ENCODE measurements at regions not wholly inside any gene's neighbourhood (a gene's known extent, or its start where the extent isn't known, plus 50 kb on each side); places are given as distances from the start of the nearest gene placed in this dataset.

GRCh38 chr17:33602981-33603380 lies 309.9 kb upstream of the ASIC2 start (continued):
- TF ChIP-seq RXRA (IDR thresholded peaks at IDR 0.05) (no peak), YY1 (IDR thresholded peaks at IDR 0.05) (no peak), RAD21 (IDR thresholded peaks at IDR 0.05) (no peak), EGR1 (IDR thresholded peaks at IDR 0.05; ENCODE audit: low read depth in 2 of 2) (no peak), TAF1 (conservative IDR thresholded peaks at IDR 0.05) (no peak), MAX (IDR thresholded peaks at IDR 0.05) (no peak)
- TF ChIP-seq, protein P1, sequence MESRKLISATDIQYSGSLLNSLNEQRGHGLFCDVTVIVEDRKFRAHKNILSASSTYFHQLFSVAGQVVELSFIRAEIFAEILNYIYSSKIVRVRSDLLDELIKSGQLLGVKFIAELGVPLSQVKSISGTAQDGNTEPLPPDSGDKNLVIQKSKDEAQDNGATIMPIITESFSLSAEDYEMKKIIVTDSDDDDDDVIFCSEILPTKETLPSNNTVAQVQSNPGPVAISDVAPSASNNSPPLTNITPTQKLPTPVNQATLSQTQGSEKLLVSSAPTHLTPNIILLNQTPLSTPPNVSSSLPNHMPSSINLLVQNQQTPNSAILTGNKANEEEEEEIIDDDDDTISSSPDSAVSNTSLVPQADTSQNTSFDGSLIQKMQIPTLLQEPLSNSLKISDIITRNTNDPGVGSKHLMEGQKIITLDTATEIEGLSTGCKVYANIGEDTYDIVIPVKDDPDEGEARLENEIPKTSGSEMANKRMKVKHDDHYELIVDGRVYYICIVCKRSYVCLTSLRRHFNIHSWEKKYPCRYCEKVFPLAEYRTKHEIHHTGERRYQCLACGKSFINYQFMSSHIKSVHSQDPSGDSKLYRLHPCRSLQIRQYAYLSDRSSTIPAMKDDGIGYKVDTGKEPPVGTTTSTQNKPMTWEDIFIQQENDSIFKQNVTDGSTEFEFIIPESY (IDR thresholded peaks at IDR 0.05): no peak

GRCh38 chr17:33603789-33604188 lies 310.7 kb upstream of the ASIC2 start:
- H3K4me3 ChIP-seq (ENCODE audit: low read depth in 1 of 3, low read length in 3 of 3): no peak overlapping the region
- H3K9me3 ChIP-seq (ENCODE audit: control insufficient read depth in 4 of 4, low read length in 3 of 4): no peaks in the 10 kb centered on the region
- TF ChIP-seq JUND (IDR thresholded peaks at IDR 0.05) (no peak), MAX (IDR thresholded peaks at IDR 0.05) (no peak), YY1 (IDR thresholded peaks at IDR 0.05) (no peak), CTCF (IDR thresholded peaks at IDR 0.05; ENCODE audit: low read depth, low read length, missing input control) (no peak), FOXA2 (IDR thresholded peaks at IDR 0.05) (no peak), TAF1 (conservative IDR thresholded peaks at IDR 0.05) (no peak), FOXA1 (IDR thresholded peaks at IDR 0.05) (no peak)
- H3K27me3 ChIP-seq (ENCODE audit: control insufficient read depth in 4 of 4, insufficient read depth in 4 of 4, low read length in 3 of 4): peaks cover 0 to 8% (median 0%) of the 10 kb centered on the region in 4 donors
- no peaks in the 10 kb centered on the region for H3K4me1 ChIP-seq (ENCODE audit: control insufficient read depth in 4 of 4, insufficient read depth in 4 of 4, low read length in 3 of 4)
- no peak overlapping the region for H3K9ac ChIP-seq (ENCODE audit: low read depth in 1 of 2, low read length in 2 of 2)
- 56% methylated on average over 2 of the region's 2 CpGs for WGBS
- DNase-seq (ENCODE audit: low spot score): no peak
- H3K36me3 ChIP-seq (ENCODE audit: control insufficient read depth in 4 of 4, insufficient read depth in 3 of 4, low read depth in 1 of 4, low read length in 3 of 4): no peaks in the 10 kb centered on the region
- H3K27ac ChIP-seq (ENCODE audit: low read depth in 1 of 2, low read length in 2 of 2): no peak overlapping the region

- H3K36me3 ChIP-seq (ENCODE audit: control insufficient read depth in 4 of 4, insufficient read depth in 3 of 4, low read depth in 1 of 4, low read length in 3 of 4): no peaks in the 10 kb centered on the region
- WGBS: 33% methylated on average over 1 of the region's 1 CpG
Observed at GRCh38 chr17:33611532-33611931, 318.4 kb upstream of the ASIC2 start.

More at GRCh38 chr17:33611532-33611931, 318.4 kb upstream of the ASIC2 start:
- TF ChIP-seq JUND (IDR thresholded peaks at IDR 0.05) (no peak), SP1 (IDR thresholded peaks at IDR 0.05) (no peak), NR2F2 (IDR thresholded peaks at IDR 0.05) (no peak), RXRA (IDR thresholded peaks at IDR 0.05) (no peak), HNF4A (conservative IDR thresholded peaks at IDR 0.05) (no peak), EGR1 (IDR thresholded peaks at IDR 0.05; ENCODE audit: low read depth in 2 of 2) (no peak), GABPA (IDR thresholded peaks at IDR 0.05 in 1 of 2, conservative IDR thresholded peaks at IDR 0.05 in 1 of 2) (no peak), MAX (IDR thresholded peaks at IDR 0.05) (no peak), FOXA2 (IDR thresholded peaks at IDR 0.05) (no peak), RAD21 (IDR thresholded peaks at IDR 0.05) (no peak), FOXA1 (IDR thresholded peaks at IDR 0.05) (no peak), CTCF (IDR thresholded peaks at IDR 0.05; ENCODE audit: low read depth, low read length, missing input control) (no peak), HNF4G (IDR thresholded peaks at IDR 0.05) (no peak), TAF1 (conservative IDR thresholded peaks at IDR 0.05) (no peak)
- TF ChIP-seq, protein P2, sequence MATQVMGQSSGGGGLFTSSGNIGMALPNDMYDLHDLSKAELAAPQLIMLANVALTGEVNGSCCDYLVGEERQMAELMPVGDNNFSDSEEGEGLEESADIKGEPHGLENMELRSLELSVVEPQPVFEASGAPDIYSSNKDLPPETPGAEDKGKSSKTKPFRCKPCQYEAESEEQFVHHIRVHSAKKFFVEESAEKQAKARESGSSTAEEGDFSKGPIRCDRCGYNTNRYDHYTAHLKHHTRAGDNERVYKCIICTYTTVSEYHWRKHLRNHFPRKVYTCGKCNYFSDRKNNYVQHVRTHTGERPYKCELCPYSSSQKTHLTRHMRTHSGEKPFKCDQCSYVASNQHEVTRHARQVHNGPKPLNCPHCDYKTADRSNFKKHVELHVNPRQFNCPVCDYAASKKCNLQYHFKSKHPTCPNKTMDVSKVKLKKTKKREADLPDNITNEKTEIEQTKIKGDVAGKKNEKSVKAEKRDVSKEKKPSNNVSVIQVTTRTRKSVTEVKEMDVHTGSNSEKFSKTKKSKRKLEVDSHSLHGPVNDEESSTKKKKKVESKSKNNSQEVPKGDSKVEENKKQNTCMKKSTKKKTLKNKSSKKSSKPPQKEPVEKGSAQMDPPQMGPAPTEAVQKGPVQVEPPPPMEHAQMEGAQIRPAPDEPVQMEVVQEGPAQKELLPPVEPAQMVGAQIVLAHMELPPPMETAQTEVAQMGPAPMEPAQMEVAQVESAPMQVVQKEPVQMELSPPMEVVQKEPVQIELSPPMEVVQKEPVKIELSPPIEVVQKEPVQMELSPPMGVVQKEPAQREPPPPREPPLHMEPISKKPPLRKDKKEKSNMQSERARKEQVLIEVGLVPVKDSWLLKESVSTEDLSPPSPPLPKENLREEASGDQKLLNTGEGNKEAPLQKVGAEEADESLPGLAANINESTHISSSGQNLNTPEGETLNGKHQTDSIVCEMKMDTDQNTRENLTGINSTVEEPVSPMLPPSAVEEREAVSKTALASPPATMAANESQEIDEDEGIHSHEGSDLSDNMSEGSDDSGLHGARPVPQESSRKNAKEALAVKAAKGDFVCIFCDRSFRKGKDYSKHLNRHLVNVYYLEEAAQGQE (IDR thresholded peaks at IDR 0.05): no peak
- Histone ChIP-seq H3K27ac (ENCODE audit: low read depth in 1 of 2, low read length in 2 of 2) (no peak overlapping the region), H3K4me1 (ENCODE audit: control insufficient read depth in 4 of 4, insufficient read depth in 4 of 4, low read length in 3 of 4) (no peaks in the 10 kb centered on the region), H3K9me3 (ENCODE audit: control insufficient read depth in 4 of 4, low read length in 3 of 4) (peaks cover 0 to 6% (median 1%) of the 10 kb centered on the region in 4 donors), H3K4me3 (ENCODE audit: low read depth in 1 of 3, low read length in 3 of 3) (no peak overlapping the region), H3K9ac (ENCODE audit: low read depth in 1 of 2, low read length in 2 of 2) (no peak overlapping the region), H3K27me3 (ENCODE audit: control insufficient read depth in 4 of 4, insufficient read depth in 4 of 4, low read length in 3 of 4) (peaks cover 0 to 4% (median 0%) of the 10 kb centered on the region in 4 donors)
- no peak for DNase-seq (ENCODE audit: low spot score)

Measured in liver (tissue), 8 donors.